ENCODE measurements at regions not wholly inside any gene's neighbourhood (a gene's known extent, or its start where the extent isn't known, plus 50 kb on each side); places are given as distances from the start of the nearest gene placed in this dataset.

DNA sequence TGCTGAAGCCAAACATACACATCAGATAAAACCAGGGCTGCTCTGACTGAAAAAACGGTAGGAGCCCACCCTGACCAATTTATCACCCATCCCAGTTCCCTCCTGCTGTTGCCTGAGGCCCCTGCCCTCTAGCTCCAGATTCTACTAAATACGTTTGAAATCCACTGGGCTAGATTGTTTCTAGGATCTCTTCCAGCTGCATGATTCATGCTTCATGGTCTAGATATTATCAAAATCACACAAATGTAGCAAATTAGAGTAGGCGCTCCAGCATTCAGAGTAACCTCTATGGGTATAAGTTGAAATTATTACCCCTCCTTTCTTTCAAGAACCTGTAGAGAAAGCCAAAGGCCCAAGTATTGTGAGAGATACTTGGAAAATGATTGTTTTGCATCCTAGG lies 151.2 kb upstream of the FAM13C start:
- H3K23ac ChIP-seq (ENCODE audit: insufficient read length): no peak overlapping the region
- H3K4me2 ChIP-seq (ENCODE audit: insufficient read depth in 1 of 2, low read depth in 2 of 2, low read length in 2 of 2): no peak overlapping the region
- ChIA-PET CTCF (ENCODE audit: partially characterized antibody) (interaction anchor here (0.9 to 1.1 kb wide), 4 partner anchors 8 to 125 kb away, joined by 3 to 4 read pairs (median 3); no protein-coding TSS in a partner anchor), POLR2A (ENCODE audit: partially characterized antibody) (no interaction called here)
- no peaks in the 10 kb centered on the region for H3K36me3 ChIP-seq (ENCODE audit: control insufficient read depth in 2 of 4, insufficient read depth in 4 of 4, low read length in 3 of 4)
- no peaks in the 10 kb centered on the region for H3K23me2 ChIP-seq (ENCODE audit: low read depth, low read length)
- no peak overlapping the region for H3K4me3 ChIP-seq (ENCODE audit: extremely low read depth in 1 of 4, insufficient read depth in 2 of 4, low read depth in 3 of 4, low read length in 4 of 4)
- DNase-seq (ENCODE audit: low read depth in 1 of 2, low spot score in 2 of 2) (no peak), FAIRE-seq (no peak)
- H3K14ac ChIP-seq (ENCODE audit: insufficient read length): no peak overlapping the region
- H3K4me1 ChIP-seq (replicated peaks in 1 of 4; ENCODE audit: control insufficient read depth in 3 of 4, insufficient read depth in 4 of 4, low read length in 3 of 4): no peaks in the 10 kb centered on the region
- no peak overlapping the region for H2BK120ac ChIP-seq (replicated peaks; ENCODE audit: low read depth, low read length)
- no peak overlapping the region for H4K5ac ChIP-seq (ENCODE audit: insufficient read length, low read depth, low read length)
- no peak overlapping the region for H3K27ac ChIP-seq (ENCODE audit: low read depth, low read length)
- H3K18ac ChIP-seq (ENCODE audit: extremely low read depth, low read length): no peak overlapping the region
- no peak overlapping the region for H2BK12ac ChIP-seq (ENCODE audit: low read depth, low read length)
- TF ChIP-seq TCF12 (IDR thresholded peaks at IDR 0.05; ENCODE audit: low read depth, low read length): no peak
- no peak for TF ChIP-seq EZH2 (IDR thresholded peaks at IDR 0.05; ENCODE audit: low read depth, low read length, severe bottlenecking)
- TF ChIP-seq CBX8 (IDR thresholded peaks at IDR 0.05; ENCODE audit: borderline replicate concordance, low read depth, low read length): no peak
- TF ChIP-seq POLR2AphosphoS5 (IDR thresholded peaks at IDR 0.05; ENCODE audit: low read depth, low read length): no peak
- no peak for TF ChIP-seq ATF2 (IDR thresholded peaks at IDR 0.05; ENCODE audit: low read length)
- WGBS, 2 experiments (ENCODE audit: extremely low coverage in 1 of 2, insufficient coverage in 1 of 2, insufficient read length in 1 of 2, insufficient replicate concordance in 2 of 2, low coverage in 1 of 2, low lambda C conversion rate in 2 of 2, missing lambda C conversion rate in 1 of 2): 86% methylated on average over 3 of the region's 3 CpGs; no CpG with 5 or more reads in 1 of the 2 experiments
- no peaks in the 10 kb centered on the region for H3K9me3 ChIP-seq (ENCODE audit: insufficient read depth in 2 of 2, low read depth in 1 of 2, low read length in 1 of 2)
- no peak overlapping the region for H3K9ac ChIP-seq (replicated peaks in 1 of 4; ENCODE audit: extremely low read depth in 1 of 4, low read depth in 3 of 4, low read length in 3 of 4)
- no peak overlapping the region for H3K56ac ChIP-seq (replicated peaks; ENCODE audit: insufficient read length, low read depth, low read length)
- no peaks in the 10 kb centered on the region for H3K27me3 ChIP-seq (replicated peaks in 1 of 4; ENCODE audit: control insufficient read depth in 3 of 4, extremely low read depth in 1 of 4, insufficient read depth in 3 of 4, low read length in 3 of 4)
- H2BK5ac ChIP-seq (ENCODE audit: low read depth, low read length): no peak overlapping the region
- H2BK15ac ChIP-seq (ENCODE audit: low read length): no peak overlapping the region
- H3K4ac ChIP-seq (replicated peaks; ENCODE audit: insufficient read length, low read depth, low read length): no peak overlapping the region
- no peak overlapping the region for H2AK5ac ChIP-seq (ENCODE audit: low read depth, low read length)
- no peaks in the 10 kb centered on the region for H3K79me1 ChIP-seq (ENCODE audit: low read depth, low read length)
- no peaks in the 10 kb centered on the region for H4K20me1 ChIP-seq (replicated peaks in 1 of 2; ENCODE audit: control insufficient read depth in 1 of 2, insufficient read depth in 2 of 2, low read length in 2 of 2)
- no peak overlapping the region for H2BK20ac ChIP-seq (ENCODE audit: low read length)
- H4K91ac ChIP-seq (replicated peaks; ENCODE audit: insufficient read length, low read length): no peak overlapping the region
- no peak overlapping the region for H2AFZ ChIP-seq (ENCODE audit: low read length)
- no peaks in the 10 kb centered on the region for H3K79me2 ChIP-seq (ENCODE audit: control insufficient read depth in 1 of 2, insufficient read depth in 2 of 2, low read length in 2 of 2)
- H4K8ac ChIP-seq (ENCODE audit: extremely low read depth, insufficient read depth, low read length): no peak overlapping the region
